Fibroblast of villous mesenchyme (primary cell): ENCODE measurements at regions not wholly inside any gene's neighbourhood (a gene's known extent, or its start where the extent isn't known, plus 50 kb on each side); places are given as distances from the start of the nearest gene placed in this dataset.

Source experiments
- DNase-seq: peaks from one replicate; pipeline ENCODE4 v3.0.0-alpha.2; 2010; ENCODE audit warnings: low read depth
- H3K4me3 ChIP-seq: 2 replicates; pipeline ENCODE4 v1.5.1; 2011; ENCODE audit warnings: low read depth, mild to moderate bottlenecking, low read length
- TF ChIP-seq, protein P1 (sequence below): IDR thresholded peaks from 2 replicates; pipeline ENCODE4 v1.5.1; 2012; ENCODE audit warnings: low read depth, mild to moderate bottlenecking, low read length; ENCODE audit not compliant: insufficient read depth

DNA sequence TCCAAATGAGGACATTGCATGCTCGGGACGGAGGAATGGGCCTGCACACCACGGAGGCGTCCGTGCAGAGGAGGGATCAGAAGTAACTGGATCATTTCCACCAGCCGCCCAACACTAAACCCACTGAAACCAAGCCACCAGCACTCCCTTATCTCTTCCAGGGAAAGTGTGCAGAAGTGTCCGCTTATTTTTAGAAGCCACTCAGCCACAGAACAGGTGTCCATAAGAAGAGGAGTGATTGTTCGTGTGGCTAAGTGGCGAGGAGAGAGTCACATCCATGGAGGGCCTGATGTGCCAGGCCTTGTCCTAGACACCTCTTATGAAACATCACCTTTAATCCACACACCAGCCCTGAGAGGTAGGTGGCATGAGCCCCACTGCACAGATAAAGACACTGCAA is 407.9 kb upstream of the NPVF start:
- H3K4me3 ChIP-seq, result no peak overlapping the region
- no peak for DNase-seq
- TF ChIP-seq, protein P1, sequence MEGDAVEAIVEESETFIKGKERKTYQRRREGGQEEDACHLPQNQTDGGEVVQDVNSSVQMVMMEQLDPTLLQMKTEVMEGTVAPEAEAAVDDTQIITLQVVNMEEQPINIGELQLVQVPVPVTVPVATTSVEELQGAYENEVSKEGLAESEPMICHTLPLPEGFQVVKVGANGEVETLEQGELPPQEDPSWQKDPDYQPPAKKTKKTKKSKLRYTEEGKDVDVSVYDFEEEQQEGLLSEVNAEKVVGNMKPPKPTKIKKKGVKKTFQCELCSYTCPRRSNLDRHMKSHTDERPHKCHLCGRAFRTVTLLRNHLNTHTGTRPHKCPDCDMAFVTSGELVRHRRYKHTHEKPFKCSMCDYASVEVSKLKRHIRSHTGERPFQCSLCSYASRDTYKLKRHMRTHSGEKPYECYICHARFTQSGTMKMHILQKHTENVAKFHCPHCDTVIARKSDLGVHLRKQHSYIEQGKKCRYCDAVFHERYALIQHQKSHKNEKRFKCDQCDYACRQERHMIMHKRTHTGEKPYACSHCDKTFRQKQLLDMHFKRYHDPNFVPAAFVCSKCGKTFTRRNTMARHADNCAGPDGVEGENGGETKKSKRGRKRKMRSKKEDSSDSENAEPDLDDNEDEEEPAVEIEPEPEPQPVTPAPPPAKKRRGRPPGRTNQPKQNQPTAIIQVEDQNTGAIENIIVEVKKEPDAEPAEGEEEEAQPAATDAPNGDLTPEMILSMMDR, result no peak

DNA sequence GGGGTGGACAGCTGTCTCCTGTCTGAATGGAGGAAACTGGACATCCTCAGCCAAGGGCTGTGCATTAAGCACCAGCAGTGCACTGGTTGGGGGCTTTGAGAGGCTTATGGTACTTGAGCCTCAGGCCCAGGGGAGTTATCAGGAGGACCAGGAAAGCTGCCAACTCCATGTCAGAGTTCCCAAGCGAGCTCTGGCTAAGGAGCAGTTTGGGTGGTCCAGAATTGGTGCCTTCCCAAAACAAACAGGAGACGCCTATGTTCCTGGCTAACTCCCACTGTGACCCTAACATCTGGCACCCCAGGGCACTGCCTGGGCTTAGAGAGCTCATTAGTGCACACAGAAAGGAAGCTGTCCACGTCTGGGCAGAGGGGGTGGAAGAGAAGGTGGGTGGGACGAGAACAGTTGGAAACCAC is 408.6 kb upstream of the NPVF start:
- DNase-seq, result no peak
- no peak overlapping the region for H3K4me3 ChIP-seq
- TF ChIP-seq, protein P1, result no peak

DNA sequence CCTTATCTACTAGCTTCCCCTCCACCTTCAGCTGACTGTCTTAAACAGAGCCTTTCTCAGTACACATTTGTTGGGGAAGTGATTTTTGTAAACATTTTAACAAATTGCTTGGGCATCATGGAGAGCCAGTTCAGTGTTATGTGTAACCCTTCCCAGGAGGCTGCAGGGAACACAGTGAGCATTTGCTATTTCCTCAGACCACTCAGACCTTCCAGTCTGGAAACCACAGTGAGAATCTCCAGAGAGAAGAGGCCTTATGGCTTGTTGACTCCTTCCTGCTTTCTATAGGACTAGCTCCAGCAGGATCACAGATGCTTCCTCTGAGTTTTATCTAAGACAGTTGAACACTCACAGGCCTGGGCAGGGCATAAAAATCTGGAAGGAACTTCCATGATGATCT is 409.8 kb upstream of the NPVF start:
- no peak overlapping the region for H3K4me3 ChIP-seq
- no peak for DNase-seq
- TF ChIP-seq, protein P1, result no peak

DNA sequence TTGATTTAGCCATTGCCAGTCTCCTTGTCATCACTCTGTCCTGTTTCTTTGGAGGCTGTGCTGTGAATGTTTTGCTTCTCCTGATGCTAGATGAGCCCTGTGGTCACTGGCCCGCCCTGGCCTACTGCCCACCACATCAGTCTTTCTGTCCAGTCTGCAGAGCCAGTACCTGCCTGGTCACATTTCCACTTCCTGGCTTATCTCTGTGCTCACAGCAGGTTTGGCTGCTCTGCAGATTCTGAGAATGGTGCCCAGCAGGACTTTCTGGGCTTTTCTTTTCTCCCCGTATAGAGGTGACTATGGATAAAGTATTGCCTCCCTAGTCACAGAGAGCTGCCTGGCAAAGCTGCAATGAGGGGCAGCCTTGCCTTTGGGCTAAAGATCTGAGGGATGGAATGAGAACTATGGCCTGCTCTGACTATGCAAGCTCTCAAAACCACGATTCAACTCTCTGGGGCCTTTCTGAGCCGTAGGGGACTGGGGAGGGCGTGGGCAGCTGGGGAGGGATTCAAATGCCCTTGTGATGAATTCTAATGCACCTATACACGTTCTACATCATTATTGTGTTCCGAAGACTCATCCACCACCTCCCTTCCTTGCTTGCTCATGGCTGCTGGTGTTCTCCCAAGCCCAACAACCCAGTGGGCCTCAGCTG is 410.4 kb upstream of the NPVF start:
- no peak overlapping the region for H3K4me3 ChIP-seq
- DNase-seq, result no peak
- TF ChIP-seq, protein P1, result no peak

- TF ChIP-seq, protein P1, result no peak
- H3K4me3 ChIP-seq, result no peak overlapping the region
- no peak for DNase-seq
These were observed 414.6 kb upstream of the NPVF start for GRCh38 chr7:25642849-25643248.

- no peak overlapping the region for H3K4me3 ChIP-seq
- TF ChIP-seq, protein P1, result no peak
- no peak for DNase-seq
These were observed 415.0 kb upstream of the NPVF start for GRCh38 chr7:25643286-25643685.
